Mucosa of rectum (tissue), 2 donors: ENCODE measurements at regions not wholly inside any gene's neighbourhood (a gene's known extent, or its start where the extent isn't known, plus 50 kb on each side); places are given as distances from the start of the nearest gene placed in this dataset.

Experiments used
- H3K27ac ChIP-seq, 2 donors: one replicate each; pipeline ENCODE4 v1.7.0; 2013; ENCODE audit warnings: inconsistent platforms in 2 of 2, low read depth in 2 of 2, low read length in 2 of 2
- H3K27me3 ChIP-seq, 2 donors: one replicate each; pipeline ENCODE4 v1.7.0; 2013; ENCODE audit warnings: low read length in 2 of 2; ENCODE audit not compliant: control insufficient read depth in 2 of 2, insufficient read depth in 2 of 2
- H3K36me3 ChIP-seq, 2 donors: one replicate each; pipeline ENCODE4 v1.7.0; 2013; ENCODE audit warnings: low read length in 2 of 2; ENCODE audit not compliant: control insufficient read depth in 2 of 2, insufficient read depth in 2 of 2
- H3K4me1 ChIP-seq, 2 donors: one replicate each; pipeline ENCODE4 v1.7.0; 2013; ENCODE audit warnings: low read length in 2 of 2, mild to moderate bottlenecking in 1 of 2; ENCODE audit not compliant: control insufficient read depth in 2 of 2, insufficient read depth in 2 of 2
- H3K4me3 ChIP-seq, 2 donors: one replicate each; pipeline ENCODE4 v1.7.0; 2013; ENCODE audit warnings: low read length in 2 of 2
- H3K9ac ChIP-seq, 2 donors: one replicate each; pipeline ENCODE4 v1.7.0; 2013; ENCODE audit warnings: low read length in 2 of 2, low read depth in 1 of 2, mild to moderate bottlenecking in 1 of 2
- H3K9me3 ChIP-seq, 2 donors: one replicate each; pipeline ENCODE4 v1.7.0; 2013; ENCODE audit warnings: low read length in 2 of 2; ENCODE audit not compliant: control insufficient read depth in 2 of 2
- donor health status: healthy.
- donor health status: Normal muscosa, but diverticular disease.

- H3K27ac ChIP-seq = no peak overlapping the region
- no peaks in the 10 kb centered on the region for H3K9me3 ChIP-seq
- no peaks in the 10 kb centered on the region for H3K4me1 ChIP-seq
- no peak overlapping the region for H3K9ac ChIP-seq
- no peaks in the 10 kb centered on the region for H3K36me3 ChIP-seq
- no peak overlapping the region for H3K4me3 ChIP-seq
- H3K27me3 ChIP-seq = no peaks in the 10 kb centered on the region
These were observed 175.6 kb upstream of the HCCS start for GRCh38 chrX:10935501-10935900.

DNA sequence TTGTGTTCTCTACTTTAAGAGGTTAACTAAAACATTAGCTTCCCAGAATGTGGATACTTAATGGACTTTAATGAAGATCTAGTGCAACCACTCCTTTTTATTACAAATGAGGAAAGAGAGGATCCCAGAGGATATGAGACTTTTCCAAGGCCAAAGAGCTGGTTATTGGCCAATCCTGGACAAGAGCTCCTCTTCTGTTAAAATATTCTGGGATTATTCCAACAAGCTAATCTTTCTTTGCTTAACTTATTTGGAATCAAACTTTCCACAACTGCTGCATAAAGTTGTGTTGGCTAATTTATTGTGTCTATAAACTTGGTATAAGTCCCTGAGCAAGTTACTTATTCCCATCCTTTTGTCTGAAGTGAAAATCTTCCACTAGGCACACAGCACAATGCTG, 174.2 kb upstream of the HCCS start:
- H3K9ac ChIP-seq = no peak overlapping the region
- H3K27me3 ChIP-seq = no peaks in the 10 kb centered on the region
- H3K36me3 ChIP-seq = no peaks in the 10 kb centered on the region
- no peak overlapping the region for H3K27ac ChIP-seq
- no peak overlapping the region for H3K4me3 ChIP-seq
- H3K9me3 ChIP-seq = no peaks in the 10 kb centered on the region
- no peaks in the 10 kb centered on the region for H3K4me1 ChIP-seq

DNA sequence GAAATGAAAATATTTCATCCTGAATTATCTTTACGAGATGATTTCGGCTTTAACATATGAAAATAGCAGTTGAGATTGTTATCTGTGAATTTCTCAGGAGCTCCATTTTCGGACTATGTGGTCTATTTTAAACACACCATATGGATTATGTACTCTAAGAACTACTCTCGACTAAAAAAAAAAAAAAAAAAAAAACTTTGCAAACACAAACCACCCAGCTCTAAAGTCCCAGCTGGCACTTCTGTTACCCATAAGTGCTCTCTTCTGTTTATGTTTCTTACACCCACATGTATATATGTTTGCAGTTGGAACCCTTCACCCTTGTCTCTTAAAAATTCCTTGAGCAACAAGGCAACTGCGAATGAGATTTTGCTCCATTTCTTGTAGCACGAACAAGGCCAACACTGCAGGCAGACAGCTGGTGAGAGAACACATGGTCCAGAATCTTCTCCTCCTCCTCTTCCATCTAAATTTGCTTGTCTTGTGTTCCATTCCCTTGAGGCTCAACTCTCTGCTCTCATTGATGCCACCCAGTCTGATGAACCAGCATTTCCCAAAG, 172.7 kb upstream of the HCCS start:
- Histone ChIP-seq H3K4me3 (no peak overlapping the region), H3K9me3 (no peaks in the 10 kb centered on the region), H3K36me3 (no peaks in the 10 kb centered on the region), H3K27ac (no peak overlapping the region), H3K27me3 (no peaks in the 10 kb centered on the region), H3K4me1 (no peaks in the 10 kb centered on the region), H3K9ac (no peak overlapping the region)

GRCh38 chrX:10939424-10939823, 171.7 kb upstream of the HCCS start:
- no peak overlapping the region for H3K9ac ChIP-seq
- H3K9me3 ChIP-seq = no peaks in the 10 kb centered on the region
- no peak overlapping the region for H3K27ac ChIP-seq
- H3K4me3 ChIP-seq = no peak overlapping the region
- H3K36me3 ChIP-seq = no peaks in the 10 kb centered on the region
- H3K4me1 ChIP-seq = no peaks in the 10 kb centered on the region
- no peaks in the 10 kb centered on the region for H3K27me3 ChIP-seq

DNA sequence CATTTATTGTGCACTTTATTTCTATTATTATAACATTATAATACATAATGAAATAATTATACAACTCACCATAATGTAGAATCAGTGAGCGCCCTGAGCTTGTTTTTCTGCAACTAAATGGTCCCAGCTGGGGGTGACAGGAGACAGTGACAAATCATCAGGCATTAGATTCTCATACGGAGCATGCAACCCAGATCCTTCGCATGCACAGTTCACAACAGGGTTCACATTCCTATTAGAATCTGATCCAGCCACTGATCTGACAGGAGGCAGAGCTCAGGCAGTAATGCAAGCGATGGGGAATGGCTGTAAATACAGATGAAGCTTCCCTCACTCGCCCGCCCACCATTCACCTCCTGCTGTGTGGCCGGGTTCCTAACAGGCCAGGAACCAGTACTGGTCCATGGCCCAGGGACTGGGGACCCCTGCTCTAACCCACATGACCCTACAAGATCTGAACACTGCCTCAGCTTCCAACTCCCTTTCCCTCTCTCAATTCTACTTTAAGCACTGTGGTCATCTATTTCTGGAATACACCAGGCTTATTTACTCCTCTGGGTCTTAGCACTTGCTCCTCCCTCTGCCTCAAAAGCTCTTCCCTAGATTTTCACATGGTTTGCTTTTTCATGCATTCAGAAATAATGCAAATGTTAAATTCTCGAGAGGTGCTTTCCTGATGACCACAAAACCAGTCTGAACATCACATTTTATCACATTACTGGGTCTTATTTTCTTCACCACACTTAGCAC, 166.8 kb upstream of the HCCS start:
- Histone ChIP-seq H3K27ac (no peak overlapping the region), H3K4me1 (no peaks in the 10 kb centered on the region), H3K9ac (no peak overlapping the region), H3K4me3 (no peak overlapping the region), H3K27me3 (no peaks in the 10 kb centered on the region), H3K36me3 (no peaks in the 10 kb centered on the region), H3K9me3 (no peaks in the 10 kb centered on the region)

DNA sequence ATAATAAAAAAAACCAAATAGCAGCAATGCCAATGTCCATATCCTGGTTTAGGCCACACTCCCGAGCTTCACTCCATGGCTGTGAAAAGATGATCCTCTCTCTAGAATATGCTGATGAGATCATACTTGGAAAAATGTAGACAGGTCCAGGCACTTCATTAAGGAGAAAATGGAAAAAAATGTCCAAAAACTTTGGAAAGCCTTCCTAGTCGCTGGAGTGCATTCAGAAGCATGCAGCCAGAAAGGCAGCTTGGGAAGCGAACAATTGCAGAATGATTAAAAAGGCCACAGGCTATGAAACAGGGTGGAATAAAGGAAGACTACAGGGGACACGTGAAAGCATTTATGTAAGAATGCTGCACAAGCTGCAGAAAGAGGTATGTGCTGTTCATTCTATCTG, 165.6 kb upstream of the HCCS start:
- Histone ChIP-seq H3K4me1 (no peaks in the 10 kb centered on the region), H3K4me3 (no peak overlapping the region), H3K27me3 (no peaks in the 10 kb centered on the region), H3K27ac (no peak overlapping the region), H3K9ac (no peak overlapping the region), H3K36me3 (no peaks in the 10 kb centered on the region), H3K9me3 (no peaks in the 10 kb centered on the region)

DNA sequence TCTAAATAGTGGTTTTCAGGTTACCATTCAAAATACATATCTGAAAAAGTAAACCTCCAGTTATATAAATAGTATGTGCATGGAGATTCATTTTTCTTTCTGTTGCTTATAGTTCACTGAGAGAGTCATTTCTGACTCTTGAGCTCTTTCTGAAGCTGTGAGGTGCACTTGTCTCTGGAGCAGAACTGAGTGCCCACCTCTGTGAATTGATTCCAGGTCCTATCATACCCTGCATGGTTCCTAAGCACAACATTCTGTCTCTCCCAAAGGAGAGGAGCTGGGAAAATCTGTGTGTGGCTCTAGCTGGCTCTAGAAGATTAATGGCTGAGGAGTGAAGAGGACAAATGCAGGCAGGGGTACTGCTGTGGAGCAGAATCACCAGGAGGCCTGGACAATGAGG, 161.6 kb upstream of the HCCS start:
- H3K27ac ChIP-seq = no peak overlapping the region
- H3K4me3 ChIP-seq = no peak overlapping the region
- H3K9me3 ChIP-seq = no peaks in the 10 kb centered on the region
- no peaks in the 10 kb centered on the region for H3K4me1 ChIP-seq
- H3K27me3 ChIP-seq = no peaks in the 10 kb centered on the region
- H3K9ac ChIP-seq = no peak overlapping the region
- no peaks in the 10 kb centered on the region for H3K36me3 ChIP-seq

GRCh38 chrX:10952619-10953018, 158.5 kb upstream of the HCCS start:
- Histone ChIP-seq H3K36me3 (no peaks in the 10 kb centered on the region), H3K9ac (no peak overlapping the region), H3K4me3 (no peak overlapping the region), H3K27me3 (no peaks in the 10 kb centered on the region), H3K27ac (no peak overlapping the region), H3K9me3 (peaks cover 0 to 5% of the 10 kb centered on the region in 2 donors), H3K4me1 (no peaks in the 10 kb centered on the region)

GRCh38 chrX:10965174-10965798, 145.8 kb upstream of the HCCS start:
- no peaks in the 10 kb centered on the region for H3K36me3 ChIP-seq
- no peaks in the 10 kb centered on the region for H3K9me3 ChIP-seq
- H3K4me1 ChIP-seq = no peaks in the 10 kb centered on the region
- H3K9ac ChIP-seq = no peak overlapping the region
- no peaks in the 10 kb centered on the region for H3K27me3 ChIP-seq
- no peak overlapping the region for H3K4me3 ChIP-seq
- H3K27ac ChIP-seq = no peak overlapping the region

- H3K36me3 ChIP-seq = no peaks in the 10 kb centered on the region
- H3K27ac ChIP-seq = no peak overlapping the region
- no peaks in the 10 kb centered on the region for H3K27me3 ChIP-seq
- no peaks in the 10 kb centered on the region for H3K9me3 ChIP-seq
- H3K4me3 ChIP-seq = no peak overlapping the region
- H3K4me1 ChIP-seq = no peaks in the 10 kb centered on the region
- H3K9ac ChIP-seq = no peak overlapping the region
These were observed 145.1 kb upstream of the HCCS start for GRCh38 chrX:10966057-10966456.
